ENCODE measurements at regions not wholly inside any gene's neighbourhood (a gene's known extent, or its start where the extent isn't known, plus 50 kb on each side); places are given as distances from the start of the nearest gene placed in this dataset.
"Not testable (repeated sequence)": the region's sequence is repeated elsewhere in the genome, so short reads cannot be mapped to it uniquely, and the experiment has no call there.

DNA sequence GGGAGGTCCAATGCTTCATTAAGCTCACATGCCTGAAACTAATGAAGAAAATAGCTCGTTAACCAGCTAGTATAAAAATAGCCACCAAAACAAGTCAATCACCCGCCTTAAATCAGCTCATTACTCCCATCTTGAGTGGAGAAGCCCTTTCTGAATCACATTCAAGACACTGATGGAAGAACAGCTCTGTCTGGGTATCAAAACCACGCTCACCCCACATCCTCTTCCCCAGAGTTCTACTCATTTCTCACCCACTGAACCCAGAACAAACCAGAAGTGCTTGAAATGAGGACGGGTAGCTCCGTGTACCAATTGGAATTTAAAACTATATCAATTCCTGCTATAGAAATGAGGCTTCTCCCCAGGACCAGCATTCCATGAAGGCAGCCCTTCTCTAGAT, 120.8 kb upstream of the CCZ1B start:
- H3K9me3 ChIP-seq (ENCODE audit: control insufficient read depth, insufficient read depth, low read depth, low read length); H3K36me3 ChIP-seq (ENCODE audit: control insufficient read depth in 2 of 2, insufficient read depth in 1 of 2, low read length in 2 of 2); H3K4me1 ChIP-seq (ENCODE audit: control insufficient read depth, insufficient read depth, low read length); H3K27ac ChIP-seq (ENCODE audit: extremely low read depth, low read depth, low read length); H3K4me3 ChIP-seq (ENCODE audit: low read depth, low read length); POLR2A ChIA-PET: not testable (repeated sequence)
- CTCF ChIA-PET = interaction anchor here (0.7 kb wide), 1 partner anchor 448 kb away, joined by 4 read pairs; no protein-coding TSS in a partner anchor

DNA sequence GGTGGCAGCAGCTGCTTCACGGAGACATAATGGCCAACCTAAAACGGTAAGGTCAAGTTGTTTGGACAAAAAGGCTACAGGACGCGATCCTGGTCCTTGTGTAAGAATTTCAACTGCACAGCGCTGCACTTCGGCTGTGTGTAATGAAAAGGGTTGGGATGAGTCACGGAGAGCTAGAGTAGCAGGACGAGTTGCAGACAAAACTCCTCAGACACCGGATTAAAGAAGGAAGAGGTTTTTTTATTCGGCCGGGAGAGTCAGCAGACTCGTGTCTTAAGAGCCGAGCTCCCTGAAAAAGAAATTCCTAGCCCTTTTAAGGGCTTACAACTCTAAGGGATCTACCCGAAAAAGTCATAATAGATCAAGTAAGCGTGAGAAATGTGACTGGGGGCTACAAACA, 124.2 kb upstream of the CCZ1B start:
- H3K9me3 ChIP-seq (ENCODE audit: control insufficient read depth, insufficient read depth, low read depth, low read length); H3K36me3 ChIP-seq (ENCODE audit: control insufficient read depth in 2 of 2, insufficient read depth in 1 of 2, low read length in 2 of 2); H3K27ac ChIP-seq (ENCODE audit: extremely low read depth, low read depth, low read length); H3K4me3 ChIP-seq (ENCODE audit: low read depth, low read length); H3K4me1 ChIP-seq (ENCODE audit: control insufficient read depth, insufficient read depth, low read length); POLR2A ChIA-PET: not testable (repeated sequence)
- CTCF ChIA-PET = interaction anchor here (0.7 to 1.4 kb wide), 2 partner anchors 231 to 465 kb away, joined by 3 read pairs; no protein-coding TSS in a partner anchor

DNA sequence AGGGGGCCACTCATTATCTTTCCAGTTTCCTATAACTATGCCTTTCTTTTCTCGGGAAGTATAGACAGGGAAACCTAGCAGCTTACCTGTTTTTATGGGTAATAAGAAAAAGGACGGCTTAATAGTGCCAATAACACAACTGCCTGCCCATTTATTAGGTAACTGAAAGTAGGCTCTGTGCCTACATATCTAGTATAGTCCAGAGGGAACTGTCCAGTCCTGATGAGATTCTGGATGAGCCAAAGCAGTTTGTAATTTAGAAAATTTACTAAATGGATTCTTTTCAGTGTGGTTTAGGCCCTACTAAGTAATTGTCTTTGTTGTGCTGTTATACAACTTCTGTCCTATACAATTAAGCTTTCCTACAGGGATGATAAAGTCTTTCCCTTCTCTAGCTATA, 125.5 kb upstream of the CCZ1B start:
- H3K9me3 ChIP-seq (ENCODE audit: control insufficient read depth, insufficient read depth, low read depth, low read length); POLR2A ChIA-PET; H3K4me1 ChIP-seq (ENCODE audit: control insufficient read depth, insufficient read depth, low read length); H3K36me3 ChIP-seq (ENCODE audit: control insufficient read depth in 2 of 2, insufficient read depth in 1 of 2, low read length in 2 of 2); H3K27ac ChIP-seq (ENCODE audit: extremely low read depth, low read depth, low read length); H3K4me3 ChIP-seq (ENCODE audit: low read depth, low read length): not testable (repeated sequence)
- CTCF ChIA-PET = interaction anchor here (0.7 to 1.4 kb wide), 3 partner anchors 14 to 1509 kb away, joined by 3 read pairs; no protein-coding TSS in a partner anchor

DNA sequence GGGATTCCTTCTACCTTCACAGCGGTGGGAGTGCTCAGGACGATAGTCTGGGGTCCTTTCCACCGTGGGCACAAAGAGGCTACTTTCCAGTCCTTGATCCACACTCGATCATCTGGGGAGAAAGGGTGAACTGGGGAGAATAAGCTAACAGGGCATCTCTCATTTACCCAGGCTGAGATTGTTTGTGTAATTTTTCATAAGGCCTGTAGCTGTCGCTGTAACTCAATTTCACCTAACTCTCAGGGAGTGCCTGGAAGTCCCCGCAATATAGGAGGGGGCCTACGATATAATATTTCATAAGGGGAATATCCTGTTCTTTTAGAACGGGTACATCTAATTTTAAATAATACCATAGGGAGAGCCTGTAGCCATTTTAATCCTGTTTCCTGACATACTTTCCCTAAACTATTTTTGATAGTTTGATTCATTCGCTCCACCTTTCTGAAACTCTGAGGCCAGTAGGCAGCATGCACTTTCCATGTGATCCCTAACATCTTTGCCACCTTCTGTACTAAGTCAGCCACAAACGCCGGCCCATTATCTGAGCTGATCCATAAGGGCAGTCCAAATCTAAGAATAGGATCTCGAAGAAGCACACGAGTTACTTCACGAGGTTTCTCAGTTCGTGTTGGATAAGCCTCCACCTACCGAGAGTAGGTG, 127.2 kb upstream of the CCZ1B start:
- TF ChIP-seq ZNF654 (tag by site-specific recombination; IDR thresholded peaks at IDR 0.05; ENCODE audit: low read depth) (peak; percentile 42), ZBTB48 (tag by site-specific recombination; IDR thresholded peaks at IDR 0.05) (peak; percentile 69)
- CTCF ChIA-PET = interaction anchor here (0.6 kb wide), 1 partner anchor 176 kb away, joined by 3 read pairs; no protein-coding TSS in a partner anchor
- H3K9me3 ChIP-seq (ENCODE audit: control insufficient read depth, insufficient read depth, low read depth, low read length); POLR2A ChIA-PET; H3K4me1 ChIP-seq (ENCODE audit: control insufficient read depth, insufficient read depth, low read length); H3K36me3 ChIP-seq (ENCODE audit: control insufficient read depth in 2 of 2, insufficient read depth in 1 of 2, low read length in 2 of 2); H3K27ac ChIP-seq (ENCODE audit: extremely low read depth, low read depth, low read length); H3K4me3 ChIP-seq (ENCODE audit: low read depth, low read length): not testable (repeated sequence)

DNA sequence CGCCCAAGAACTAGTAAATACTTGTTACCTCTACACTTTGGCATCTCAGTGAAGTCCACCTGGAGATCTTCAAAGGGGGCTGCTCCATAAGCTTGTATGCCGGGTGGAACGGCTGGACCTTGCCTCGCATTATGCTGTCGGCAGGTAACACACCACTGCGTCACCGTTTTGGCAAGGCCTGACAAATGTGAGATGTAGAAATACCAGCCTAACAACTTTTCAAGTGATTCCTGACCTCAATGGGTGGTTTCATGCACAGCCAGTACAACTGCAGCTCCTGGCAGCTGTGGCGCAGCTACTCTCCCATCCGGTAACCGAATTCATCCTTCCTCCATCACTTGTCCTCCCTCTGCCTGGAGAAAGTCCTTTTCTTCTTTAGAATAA, 127.7 kb upstream of the CCZ1B start:
- H3K4me3 ChIP-seq (ENCODE audit: low read depth, low read length); H3K9me3 ChIP-seq (ENCODE audit: control insufficient read depth, insufficient read depth, low read depth, low read length); H3K36me3 ChIP-seq (ENCODE audit: control insufficient read depth in 2 of 2, insufficient read depth in 1 of 2, low read length in 2 of 2); POLR2A ChIA-PET; H3K4me1 ChIP-seq (ENCODE audit: control insufficient read depth, insufficient read depth, low read length); H3K27ac ChIP-seq (ENCODE audit: extremely low read depth, low read depth, low read length); CTCF ChIA-PET: not testable (repeated sequence)

DNA sequence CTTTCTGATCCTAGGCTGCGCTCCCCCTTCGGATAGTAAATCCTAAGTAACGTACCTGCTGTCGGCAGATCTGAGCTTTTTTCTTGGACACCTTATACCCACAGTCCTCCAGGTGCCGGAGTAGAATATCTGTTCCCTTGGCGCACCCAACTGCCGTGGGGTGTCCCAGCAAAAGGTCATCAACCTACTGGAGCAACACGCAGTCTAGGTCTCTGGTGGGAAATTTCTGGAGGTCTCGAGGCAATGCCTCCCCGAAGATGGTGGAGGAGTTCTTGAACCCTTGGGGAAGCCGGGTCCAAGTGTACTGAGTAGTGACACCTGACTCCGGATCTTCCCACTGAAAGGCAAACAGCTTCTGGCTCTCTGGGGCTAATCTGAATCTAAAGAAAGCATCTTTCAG, 129.3 kb upstream of the CCZ1B start:
- H3K9me3 ChIP-seq (ENCODE audit: control insufficient read depth, insufficient read depth, low read depth, low read length); POLR2A ChIA-PET; H3K36me3 ChIP-seq (ENCODE audit: control insufficient read depth in 2 of 2, insufficient read depth in 1 of 2, low read length in 2 of 2); H3K27ac ChIP-seq (ENCODE audit: extremely low read depth, low read depth, low read length); H3K4me1 ChIP-seq (ENCODE audit: control insufficient read depth, insufficient read depth, low read length); CTCF ChIA-PET; H3K4me3 ChIP-seq (ENCODE audit: low read depth, low read length): not testable (repeated sequence)

DNA sequence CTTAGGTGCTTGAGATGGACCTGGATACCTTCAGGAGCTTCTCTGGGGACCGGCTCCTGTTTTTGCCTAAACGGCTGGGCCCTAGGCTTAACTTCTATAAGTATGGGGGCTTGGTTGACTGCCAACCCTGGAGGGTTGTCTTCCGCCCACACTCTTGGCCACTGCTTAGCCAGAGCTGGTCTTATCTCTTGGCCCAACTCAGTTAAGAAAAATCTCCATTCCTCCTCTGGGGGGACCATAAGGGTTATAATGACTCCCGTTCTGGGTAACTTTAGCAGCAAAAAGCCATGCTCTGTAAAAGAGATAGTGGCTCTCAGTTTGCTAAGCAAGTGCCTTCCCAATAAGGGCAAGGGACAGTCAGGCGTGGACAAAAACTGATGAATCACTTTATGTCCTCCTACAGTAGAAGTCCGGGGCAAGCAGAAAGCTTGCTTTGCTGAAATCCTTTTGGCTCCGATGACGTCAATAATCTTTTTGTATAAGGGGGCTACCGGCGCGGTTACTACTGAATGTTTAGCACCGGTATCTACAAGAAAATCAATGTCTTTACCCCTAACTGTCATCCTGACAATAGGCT, 130.0 kb upstream of the CCZ1B start:
- H3K4me3 ChIP-seq (ENCODE audit: low read depth, low read length) = not testable (repeated sequence)

DNA sequence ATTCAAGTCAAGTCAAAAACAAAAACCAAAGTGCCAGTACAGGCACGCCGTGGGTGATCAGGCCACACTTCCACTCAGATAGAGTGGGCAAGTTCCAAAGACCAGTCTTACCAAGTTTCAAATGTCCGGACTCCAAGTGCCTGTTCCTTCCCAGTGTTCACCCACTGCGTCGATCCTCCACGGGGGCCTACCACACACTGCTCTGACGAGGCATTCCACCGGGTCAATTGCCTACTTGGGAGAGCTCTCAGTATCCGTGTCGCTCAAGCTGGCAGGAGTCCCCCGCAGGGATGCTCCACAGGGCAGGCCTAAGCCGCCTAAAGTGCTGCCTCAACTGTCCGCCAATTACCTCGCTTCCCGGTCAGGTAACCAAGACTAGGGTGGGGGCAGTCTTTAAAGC, 132.3 kb upstream of the CCZ1B start:
- H3K27ac ChIP-seq (ENCODE audit: extremely low read depth, low read depth, low read length); H3K36me3 ChIP-seq (ENCODE audit: control insufficient read depth in 2 of 2, insufficient read depth in 1 of 2, low read length in 2 of 2); POLR2A ChIA-PET; H3K4me3 ChIP-seq (ENCODE audit: low read depth, low read length); CTCF ChIA-PET; H3K4me1 ChIP-seq (ENCODE audit: control insufficient read depth, insufficient read depth, low read length); H3K9me3 ChIP-seq (ENCODE audit: control insufficient read depth, insufficient read depth, low read depth, low read length): not testable (repeated sequence)

More for the DNA sequence above, 130.0 kb upstream of the CCZ1B start:
- H3K36me3 ChIP-seq (ENCODE audit: control insufficient read depth in 2 of 2, insufficient read depth in 1 of 2, low read length in 2 of 2); H3K4me1 ChIP-seq (ENCODE audit: control insufficient read depth, insufficient read depth, low read length); CTCF ChIA-PET; H3K9me3 ChIP-seq (ENCODE audit: control insufficient read depth, insufficient read depth, low read depth, low read length); H3K27ac ChIP-seq (ENCODE audit: extremely low read depth, low read depth, low read length); POLR2A ChIA-PET: not testable (repeated sequence)

DNA sequence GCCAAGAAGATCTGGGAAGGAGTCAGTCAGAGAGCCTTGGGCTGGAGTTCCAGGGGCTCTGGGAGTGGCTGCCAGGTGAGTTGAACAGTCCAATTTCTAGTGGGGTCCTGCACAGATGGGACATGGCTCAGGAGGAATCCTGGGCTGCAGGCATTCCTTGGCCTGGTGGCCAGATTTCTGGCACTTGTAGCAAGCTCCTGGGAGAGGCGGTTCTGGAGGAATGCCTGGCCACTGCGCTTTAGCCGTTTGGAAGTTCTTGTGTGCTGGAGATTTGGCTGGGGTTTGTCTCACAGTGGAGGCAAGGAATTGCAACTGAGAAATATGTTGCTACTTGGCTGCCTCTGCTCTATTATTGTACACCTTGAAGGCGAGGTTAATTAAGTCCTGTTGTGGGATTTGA, 133.9 kb upstream of the CCZ1B start:
- H3K36me3 ChIP-seq (ENCODE audit: control insufficient read depth in 2 of 2, insufficient read depth in 1 of 2, low read length in 2 of 2); POLR2A ChIA-PET: not testable (repeated sequence)

DNA sequence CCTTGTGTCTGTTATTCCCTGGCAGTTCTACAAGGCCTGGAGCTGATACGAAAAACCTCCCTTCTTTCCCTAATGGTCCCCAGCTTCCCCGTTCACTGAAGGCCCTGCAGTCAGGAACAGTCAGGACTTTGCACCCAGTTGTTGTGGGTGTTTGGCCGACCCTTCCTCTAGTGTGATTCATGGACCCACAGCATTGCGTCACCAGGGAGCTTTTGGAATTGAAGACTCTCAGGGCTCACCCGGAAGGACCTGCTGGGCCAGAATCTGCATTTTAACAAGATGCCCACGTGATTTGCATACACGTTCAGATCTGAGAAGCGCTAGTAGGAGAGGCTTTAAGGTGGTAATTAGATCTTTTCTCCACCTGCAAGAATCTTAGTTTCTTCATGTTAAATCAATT, 136.8 kb upstream of the CCZ1B start:
- H3K36me3 ChIP-seq (ENCODE audit: control insufficient read depth in 2 of 2, insufficient read depth in 1 of 2, low read length in 2 of 2); H3K4me3 ChIP-seq (ENCODE audit: low read depth, low read length); H3K9me3 ChIP-seq (ENCODE audit: control insufficient read depth, insufficient read depth, low read depth, low read length); POLR2A ChIA-PET; CTCF ChIA-PET; H3K4me1 ChIP-seq (ENCODE audit: control insufficient read depth, insufficient read depth, low read length); H3K27ac ChIP-seq (ENCODE audit: extremely low read depth, low read depth, low read length): not testable (repeated sequence)

More for the DNA sequence above, 133.9 kb upstream of the CCZ1B start:
- H3K27ac ChIP-seq (ENCODE audit: extremely low read depth, low read depth, low read length); H3K9me3 ChIP-seq (ENCODE audit: control insufficient read depth, insufficient read depth, low read depth, low read length); CTCF ChIA-PET; H3K4me1 ChIP-seq (ENCODE audit: control insufficient read depth, insufficient read depth, low read length); H3K4me3 ChIP-seq (ENCODE audit: low read depth, low read length): not testable (repeated sequence)
